T-helper 2 cell (primary cell): ENCODE measurements at regions not wholly inside any gene's neighbourhood (a gene's known extent, or its start where the extent isn't known, plus 50 kb on each side); places are given as distances from the start of the nearest gene placed in this dataset.

Experiments
- DNase-seq, 5 experiments: peaks; one replicate each; pipeline versions ENCODE4 v3.0.0 to v3.0.0-alpha.2; 2012 to 2022

DNA sequence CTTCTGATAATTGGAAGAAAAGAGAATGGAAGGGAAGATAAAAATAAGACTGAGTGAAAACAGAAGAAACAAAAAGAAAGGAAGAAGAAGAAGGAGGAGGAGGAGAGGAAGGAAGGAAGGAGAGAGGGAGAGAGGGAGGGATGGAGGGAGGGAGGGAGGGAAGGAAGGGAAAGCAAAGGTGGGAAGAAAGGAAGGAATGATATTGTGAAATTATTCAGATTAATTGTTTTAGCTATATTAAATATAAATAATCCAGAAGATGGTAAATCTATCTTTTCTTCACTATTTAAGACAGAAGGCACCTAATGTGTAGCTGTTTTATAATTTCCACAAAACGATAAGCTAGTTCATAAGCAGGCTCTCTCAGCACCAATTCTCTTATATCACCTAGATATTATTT, 191.3 kb upstream of the LRRC7 start:
- DNase-seq: no peak

GRCh38 chr1:69377507-69377906, 190.2 kb upstream of the LRRC7 start:
- no peak for DNase-seq

GRCh38 chr1:69388044-69388443, 179.7 kb upstream of the LRRC7 start:
- no peak for DNase-seq

- DNase-seq: no peak
Measured at GRCh38 chr1:69400128-69400527, 167.6 kb upstream of the LRRC7 start.

- DNase-seq: no peak
Measured at GRCh38 chr1:69401879-69402278, 165.8 kb upstream of the LRRC7 start.

GRCh38 chr1:69403756-69404320, 163.9 kb upstream of the LRRC7 start:
- no peak for DNase-seq

DNA sequence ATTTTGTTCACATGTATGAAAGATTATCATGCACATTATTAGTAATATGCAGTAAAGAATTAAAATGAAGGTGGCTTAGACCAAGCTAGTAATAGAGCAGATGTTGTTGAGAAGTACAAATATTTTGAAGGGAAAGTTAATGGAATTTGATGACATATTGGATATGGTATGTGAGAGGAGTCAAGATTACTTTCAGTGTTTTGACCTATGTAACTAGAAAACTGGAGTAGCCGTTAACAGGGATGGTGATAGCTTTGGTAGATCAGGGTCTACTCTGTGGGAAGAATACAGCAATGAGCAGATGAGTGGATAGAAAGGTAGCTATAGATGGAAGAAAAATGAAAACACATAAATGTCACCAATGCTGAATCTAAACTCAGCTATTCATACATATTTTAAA, 163.2 kb upstream of the LRRC7 start:
- DNase-seq: no peak

DNA sequence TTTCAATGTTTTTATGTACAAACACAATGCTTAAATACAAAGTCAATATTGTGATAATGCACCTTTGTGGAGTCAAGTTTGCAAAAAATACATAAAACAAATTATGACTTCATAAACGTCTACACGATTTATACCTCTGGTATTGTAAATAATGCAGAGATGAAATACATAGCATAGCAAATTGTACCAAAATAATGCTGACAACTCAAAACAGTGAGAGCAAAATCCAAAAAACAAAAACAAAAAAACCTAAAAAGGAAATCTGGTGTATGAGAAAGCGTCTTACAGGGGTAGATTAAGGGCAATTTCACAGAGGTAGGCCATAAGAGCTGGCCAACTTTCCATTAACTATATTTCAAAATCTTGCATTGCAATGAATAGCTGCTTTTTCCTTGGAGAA, 161.5 kb upstream of the LRRC7 start:
- no peak for DNase-seq

- no peak for DNase-seq
Measured at GRCh38 chr1:69409731-69410456, 157.8 kb upstream of the LRRC7 start.

- no peak for DNase-seq
Measured at GRCh38 chr1:69410457-69410850, 157.3 kb upstream of the LRRC7 start.

DNA sequence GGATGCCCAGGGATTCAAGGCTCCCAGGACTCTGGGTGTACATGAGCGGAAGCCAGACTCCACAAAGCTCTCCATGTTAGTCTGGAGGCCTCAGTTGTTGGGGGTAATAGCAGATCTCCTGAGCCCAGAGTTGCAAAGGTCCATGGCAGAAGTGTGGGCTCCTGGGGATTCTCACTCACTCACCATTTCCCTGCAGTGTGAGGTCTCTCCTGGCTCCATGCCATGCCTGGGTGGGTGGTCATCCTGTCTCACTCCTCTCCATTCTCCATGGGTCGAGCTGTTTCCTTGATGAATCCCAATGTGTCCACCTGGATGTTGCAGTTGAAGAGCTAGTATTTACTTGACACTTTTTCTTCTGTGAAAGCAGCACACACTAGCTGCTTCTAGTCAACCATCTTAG, 156.8 kb upstream of the LRRC7 start:
- DNase-seq: no peak

DNA sequence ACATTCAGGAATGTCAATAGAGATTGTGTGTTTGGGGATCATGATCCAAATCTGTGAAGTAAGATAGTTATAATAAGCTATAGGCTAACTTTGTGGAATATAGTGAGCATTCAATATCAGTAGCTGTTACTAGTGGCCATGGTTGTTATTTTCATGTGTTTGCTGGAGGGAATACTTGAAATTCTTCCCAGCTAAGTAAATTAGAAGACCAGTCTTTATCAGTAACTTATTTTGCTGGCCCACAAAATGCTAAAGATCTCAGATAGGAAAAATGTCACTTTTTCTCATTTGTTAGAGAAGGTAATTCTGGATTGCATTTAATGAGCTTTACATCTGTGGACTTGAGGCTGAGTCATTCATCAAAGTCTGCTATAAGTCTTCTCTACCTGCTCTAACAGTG, 156.1 kb upstream of the LRRC7 start:
- no peak for DNase-seq

DNA sequence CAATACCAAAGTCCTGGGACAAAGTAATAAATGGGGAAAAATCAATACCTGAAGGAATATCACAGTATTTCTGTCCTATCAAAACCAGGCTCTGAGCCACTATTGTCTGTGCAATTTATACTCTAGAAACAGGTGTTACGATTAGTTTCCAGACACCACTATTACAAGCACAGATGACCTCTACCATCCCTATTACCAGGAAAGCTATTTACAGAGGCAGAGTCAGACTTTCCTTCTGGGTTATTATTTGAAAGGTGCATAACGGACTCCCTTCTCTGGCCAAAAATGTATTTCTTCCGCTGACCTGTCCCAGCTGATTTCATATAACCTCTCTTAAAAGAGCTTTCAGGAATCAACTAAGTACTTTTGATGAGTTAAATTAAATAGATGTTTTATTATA, 154.6 kb upstream of the LRRC7 start:
- DNase-seq: no peak

DNA sequence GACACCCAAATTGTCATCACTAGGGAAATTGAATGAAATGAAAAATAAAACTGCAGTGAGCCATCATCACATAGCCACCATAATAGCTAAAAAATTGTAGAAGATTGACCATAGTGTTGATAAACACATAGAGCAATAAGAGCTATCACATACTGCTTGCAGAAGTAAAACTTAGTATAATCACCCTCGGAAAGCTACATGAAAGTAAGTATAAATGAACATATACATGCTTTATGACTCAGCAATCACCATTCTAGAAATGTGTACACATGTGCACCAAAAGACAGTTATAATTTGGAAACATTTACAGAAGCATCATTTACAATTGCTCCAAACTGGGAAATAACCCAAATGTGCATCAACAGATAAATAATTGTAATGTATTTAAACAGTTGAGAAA, 153.1 kb upstream of the LRRC7 start:
- no peak for DNase-seq

- DNase-seq: no peak
Measured at GRCh38 chr1:69421286-69421685, 146.4 kb upstream of the LRRC7 start.

DNA sequence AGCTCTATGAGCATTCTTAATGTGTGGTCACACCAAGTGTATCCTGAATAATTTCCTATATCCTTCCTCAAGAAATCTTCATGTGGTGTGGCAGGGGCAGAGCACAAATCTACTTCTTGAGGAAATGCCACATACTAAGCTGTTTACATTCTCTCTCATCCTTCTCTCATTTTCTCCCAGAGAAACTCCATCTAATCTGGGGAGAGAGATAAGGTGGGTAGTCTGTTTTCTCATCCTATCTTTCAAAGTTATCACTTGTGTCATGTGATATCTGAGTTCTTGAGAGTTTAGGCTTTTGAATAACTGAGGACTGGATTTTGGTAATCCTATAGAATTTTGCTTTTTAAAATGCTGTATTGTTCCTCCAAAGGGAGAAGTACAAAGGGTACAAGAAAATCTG, 141.9 kb upstream of the LRRC7 start:
- DNase-seq: no peak

- no peak for DNase-seq
Measured at GRCh38 chr1:69426401-69426800, 141.3 kb upstream of the LRRC7 start.

- no peak for DNase-seq
Measured at GRCh38 chr1:69433073-69433472, 134.6 kb upstream of the LRRC7 start.

DNA sequence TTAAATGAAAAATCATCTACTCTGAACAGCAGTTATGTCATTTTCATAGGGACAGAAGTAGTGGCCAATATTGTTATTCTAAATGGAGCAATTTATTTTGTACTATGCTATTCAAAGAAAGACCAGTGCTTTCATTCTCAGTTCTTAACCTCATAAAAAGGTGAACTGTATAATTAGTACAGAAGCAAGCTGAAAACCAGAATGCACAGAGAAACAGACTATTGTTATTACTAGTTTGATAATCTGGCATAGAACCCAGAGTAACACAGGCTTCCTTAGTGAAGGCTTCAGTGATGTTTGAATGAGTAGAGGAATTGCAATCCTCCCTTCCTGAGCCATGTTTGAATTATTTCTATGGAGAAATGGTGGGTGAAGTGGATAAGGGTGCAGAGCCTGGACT, 131.6 kb upstream of the LRRC7 start:
- no peak for DNase-seq

- DNase-seq: no peak
Measured at GRCh38 chr1:69438056-69438795, 129.5 kb upstream of the LRRC7 start.

GRCh38 chr1:69441496-69441895, 126.2 kb upstream of the LRRC7 start:
- no peak for DNase-seq

GRCh38 chr1:69451196-69451595, 116.5 kb upstream of the LRRC7 start:
- no peak for DNase-seq

- no peak for DNase-seq
Measured at GRCh38 chr1:69455718-69456117, 112.0 kb upstream of the LRRC7 start.

GRCh38 chr1:69459244-69459643, 108.5 kb upstream of the LRRC7 start:
- DNase-seq: no peak
